Muscle of leg (tissue), 3 donors: ENCODE measurements at regions not wholly inside any gene's neighbourhood (a gene's known extent, or its start where the extent isn't known, plus 50 kb on each side); places are given as distances from the start of the nearest gene placed in this dataset.

Experiments used
- DNase-seq: peaks from one replicate; pipeline ENCODE4 v3.0.0; 2013
- H3K27ac ChIP-seq: one replicate; pipeline ENCODE4 v1.5.1; 2013; ENCODE audit warnings: mild to moderate bottlenecking, low read length, control low read depth
- H3K27me3 ChIP-seq: one replicate; pipeline ENCODE4 v1.6.1; 2013; ENCODE audit warnings: low read length; ENCODE audit not compliant: control insufficient read depth, insufficient read depth
- H3K36me3 ChIP-seq: one replicate; pipeline ENCODE4 v1.6.1; 2013; ENCODE audit warnings: low read length; ENCODE audit not compliant: control insufficient read depth, insufficient read depth
- H3K4me1 ChIP-seq: one replicate; pipeline ENCODE4 v1.6.1; 2013; ENCODE audit warnings: low read length; ENCODE audit not compliant: control insufficient read depth, insufficient read depth
- H3K4me3 ChIP-seq: one replicate; pipeline ENCODE4 v1.5.1; 2013; ENCODE audit warnings: low read length, control low read depth
- H3K9me3 ChIP-seq: replicated peaks from 2 replicates; pipeline ENCODE4 v1.6.1; 2013; ENCODE audit warnings: low read depth, low read length; ENCODE audit not compliant: control insufficient read depth
- WGBS: methylation state at CpG from one replicate; pipeline ENCODE4 v1.1.5; 2013; ENCODE audit warnings: missing lambda C conversion rate; ENCODE audit not compliant: insufficient coverage; 5-methylcytosine and 5-hydroxymethylcytosine counted together

- Histone ChIP-seq H3K9me3 (no peaks in the 10 kb centered on the region), H3K4me3 (no peak overlapping the region), H3K4me1 (no peaks in the 10 kb centered on the region), H3K27me3 (no peaks in the 10 kb centered on the region), H3K27ac (no peak overlapping the region), H3K36me3 (no peaks in the 10 kb centered on the region)
- 57% methylated on average over 3 of the region's 10 CpGs for WGBS
- DNase-seq = peak; percentile 37
Measured at GRCh38 chr13:106738186-106738678, 170.3 kb upstream of the ARGLU1 start.

GRCh38 chr13:106736941-106737340 is 169.0 kb upstream of the ARGLU1 start:
- DNase-seq = no peak
- Histone ChIP-seq H3K27ac (no peak overlapping the region), H3K27me3 (no peaks in the 10 kb centered on the region), H3K36me3 (no peaks in the 10 kb centered on the region), H3K4me3 (no peak overlapping the region), H3K9me3 (no peaks in the 10 kb centered on the region), H3K4me1 (no peaks in the 10 kb centered on the region)
- WGBS = 81% methylated on average over 10 of the region's 12 CpGs

- H3K36me3 ChIP-seq = no peaks in the 10 kb centered on the region
Measured at GRCh38 chr13:106734198-106734597, 166.3 kb upstream of the ARGLU1 start.

GRCh38 chr13:106723036-106723435 is 155.1 kb upstream of the ARGLU1 start:
- Histone ChIP-seq H3K4me1 (peaks cover 2% of the 10 kb centered on the region), H3K4me3 (no peak overlapping the region), H3K27me3 (no peaks in the 10 kb centered on the region), H3K36me3 (no peaks in the 10 kb centered on the region), H3K27ac (no peak overlapping the region), H3K9me3 (no peaks in the 10 kb centered on the region)
- peak; percentile 11 for DNase-seq
- WGBS = no CpG with 5 or more reads among the region's 6 CpGs

More at GRCh38 chr13:106734198-106734597, 166.3 kb upstream of the ARGLU1 start:
- Histone ChIP-seq H3K27ac (no peak overlapping the region), H3K4me3 (no peak overlapping the region), H3K27me3 (no peaks in the 10 kb centered on the region), H3K9me3 (no peaks in the 10 kb centered on the region), H3K4me1 (no peaks in the 10 kb centered on the region)
- no peak for DNase-seq
- WGBS = 78% methylated on average over 1 of the region's 6 CpGs

- H3K36me3 ChIP-seq = no peaks in the 10 kb centered on the region
- no peak overlapping the region for H3K4me3 ChIP-seq
- DNase-seq = no peak
- H3K27me3 ChIP-seq = no peaks in the 10 kb centered on the region
- H3K27ac ChIP-seq = no peak overlapping the region
- whole genome bisulfite sequencing = no CpG with 5 or more reads among the region's 3 CpGs
- H3K9me3 ChIP-seq = no peaks in the 10 kb centered on the region
- H3K4me1 ChIP-seq = peaks cover 2% of the 10 kb centered on the region
Measured at GRCh38 chr13:106722620-106723019, 154.7 kb upstream of the ARGLU1 start.

- H3K27me3 ChIP-seq = no peaks in the 10 kb centered on the region
- 91% methylated on average over 6 of the region's 6 CpGs for WGBS
Measured at GRCh38 chr13:106721599-106721998, 153.7 kb upstream of the ARGLU1 start.

GRCh38 chr13:106714271-106714982 is 146.5 kb upstream of the ARGLU1 start:
- no peak for DNase-seq
- Histone ChIP-seq H3K4me3 (no peak overlapping the region), H3K27me3 (no peaks in the 10 kb centered on the region), H3K27ac (no peak overlapping the region), H3K36me3 (no peaks in the 10 kb centered on the region), H3K9me3 (no peaks in the 10 kb centered on the region), H3K4me1 (peaks cover 4% of the 10 kb centered on the region)
- 92% methylated on average over 8 of the region's 10 CpGs for WGBS

More at GRCh38 chr13:106721599-106721998, 153.7 kb upstream of the ARGLU1 start:
- H3K4me3 ChIP-seq = no peak overlapping the region
- H3K27ac ChIP-seq = no peak overlapping the region
- H3K4me1 ChIP-seq = no peaks in the 10 kb centered on the region
- H3K36me3 ChIP-seq = no peaks in the 10 kb centered on the region
- H3K9me3 ChIP-seq = no peaks in the 10 kb centered on the region
- DNase-seq = no peak

- no peak overlapping the region for H3K4me3 ChIP-seq
- H3K36me3 ChIP-seq = no peaks in the 10 kb centered on the region
- WGBS = 84% methylated on average over 4 of the region's 10 CpGs
- no peak overlapping the region for H3K27ac ChIP-seq
- peaks cover 4% of the 10 kb centered on the region for H3K4me1 ChIP-seq
- H3K27me3 ChIP-seq = no peaks in the 10 kb centered on the region
- DNase-seq = no peak
- no peaks in the 10 kb centered on the region for H3K9me3 ChIP-seq
Measured at GRCh38 chr13:106712381-106712780, 144.4 kb upstream of the ARGLU1 start.

GRCh38 chr13:106710266-106710665 is 142.3 kb upstream of the ARGLU1 start:
- 21% methylated on average over 3 of the region's 7 CpGs for WGBS
- H3K27ac ChIP-seq = peak overlapping the region; percentile 64
- no peak overlapping the region for H3K4me3 ChIP-seq
- no peaks in the 10 kb centered on the region for H3K27me3 ChIP-seq
- peak; percentile 78 for DNase-seq
- H3K9me3 ChIP-seq = no peaks in the 10 kb centered on the region
- no peaks in the 10 kb centered on the region for H3K36me3 ChIP-seq
- peaks cover 4% of the 10 kb centered on the region for H3K4me1 ChIP-seq

GRCh38 chr13:106709522-106709921 is 141.6 kb upstream of the ARGLU1 start:
- peaks cover 4% of the 10 kb centered on the region for H3K4me1 ChIP-seq
- H3K9me3 ChIP-seq = no peaks in the 10 kb centered on the region
- peak overlapping the region; percentile 64 for H3K27ac ChIP-seq
- peak; percentile 66 for DNase-seq
- H3K4me3 ChIP-seq = no peak overlapping the region
- no peaks in the 10 kb centered on the region for H3K36me3 ChIP-seq
- H3K27me3 ChIP-seq = no peaks in the 10 kb centered on the region
- WGBS = no CpG with 5 or more reads among the region's 3 CpGs
